GM19463 (cell line): ENCODE measurements at regions not wholly inside any gene's neighbourhood (a gene's known extent, or its start where the extent isn't known, plus 50 kb on each side); places are given as distances from the start of the nearest gene placed in this dataset.
"Not testable (repeated sequence)": the region's sequence is repeated elsewhere in the genome, so short reads cannot be mapped to it uniquely, and the experiment has no call there.

ENCODE experiments used
- ATAC-seq: cut with Tn5 transposase; IDR thresholded peaks from one replicate; pipeline ENCODE4 v1.9.1; 2021; ENCODE audit warnings: mild to moderate bottlenecking, moderate library complexity; ENCODE audit not compliant: unreplicated experiment

GRCh38 chr6:100229512-100229911 lies 235.2 kb downstream of the SIM1 start:
- ATAC-seq = no peak

- ATAC-seq = peak; percentile 99
These were observed 234.9 kb upstream of the MCHR2 start for GRCh38 chr6:100228834-100229441.

GRCh38 chr6:100228437-100228833 lies 234.4 kb upstream of the MCHR2 start:
- peak; percentile 1 for ATAC-seq

- no peak for ATAC-seq
These were observed 232.8 kb upstream of the MCHR2 start for GRCh38 chr6:100226811-100227210.

- ATAC-seq = not testable (repeated sequence)
These were observed 229.9 kb upstream of the MCHR2 start for GRCh38 chr6:100223952-100224351.

- no peak for ATAC-seq
These were observed 226.5 kb upstream of the MCHR2 start for GRCh38 chr6:100220543-100220942.

GRCh38 chr6:100217225-100218012 lies 223.4 kb upstream of the MCHR2 start:
- no peak for ATAC-seq

- no peak for ATAC-seq
These were observed 222.7 kb upstream of the MCHR2 start for GRCh38 chr6:100216760-100217159.

GRCh38 chr6:100212131-100212530 lies 218.1 kb upstream of the MCHR2 start:
- no peak for ATAC-seq

- no peak for ATAC-seq
These were observed 216.4 kb upstream of the MCHR2 start for GRCh38 chr6:100210137-100211117.

- ATAC-seq = no peak
These were observed 215.5 kb upstream of the MCHR2 start for GRCh38 chr6:100209323-100210136.

- no peak for ATAC-seq
These were observed 209.4 kb upstream of the MCHR2 start for GRCh38 chr6:100203400-100203799.

- ATAC-seq = no peak
These were observed 208.6 kb upstream of the MCHR2 start for GRCh38 chr6:100202417-100203194.

- ATAC-seq = not testable (repeated sequence)
These were observed 202.4 kb upstream of the MCHR2 start for GRCh38 chr6:100196214-100196982.

- not testable (repeated sequence) for ATAC-seq
These were observed 201.2 kb upstream of the MCHR2 start for GRCh38 chr6:100195244-100195643.

GRCh38 chr6:100194535-100194934 lies 200.5 kb upstream of the MCHR2 start:
- ATAC-seq = no peak

GRCh38 chr6:100188754-100189153 lies 194.7 kb upstream of the MCHR2 start:
- no peak for ATAC-seq

GRCh38 chr6:100186552-100186951 lies 192.5 kb upstream of the MCHR2 start:
- no peak for ATAC-seq

- ATAC-seq = peak; percentile 86
These were observed 191.6 kb upstream of the MCHR2 start for GRCh38 chr6:100185615-100186014.
